Breast epithelium (tissue), 4 donors: ENCODE measurements at regions not wholly inside any gene's neighbourhood (a gene's known extent, or its start where the extent isn't known, plus 50 kb on each side); places are given as distances from the start of the nearest gene placed in this dataset.
A peak's percentile ranks its signal among the peaks of the same experiment; 100 is the strongest.

ENCODE experiments used
- DNase-seq, 2 donors: peaks; one replicate each; pipeline ENCODE4 v3.0.0-alpha.2; 2019; ENCODE audit warnings: low spot score in 2 of 2
- H3K27ac ChIP-seq, 2 donors: fragments of 200-600 bp; sonication (generic) in 1 of 2; one replicate each; pipeline ENCODE4 v1.5.1; 2016 to 2019; ENCODE audit warnings: mild to moderate bottlenecking in 1 of 2
- H3K27me3 ChIP-seq, 2 donors: fragments of 200-600 bp; sonication (generic) in 1 of 2; one replicate each; pipeline versions ENCODE4 v1.5.1 to v1.6.0; 2017 to 2019; ENCODE audit warnings: control low read depth in 1 of 2, mild to moderate bottlenecking in 1 of 2
- H3K36me3 ChIP-seq: fragments of 200-600 bp; one replicate; pipeline ENCODE4 v1.5.1; 2019
- H3K4me1 ChIP-seq, 2 donors: fragments of 200-600 bp; sonication (generic); one replicate each; pipeline ENCODE4 v1.5.1; 2016 to 2019; ENCODE audit warnings: control low read depth in 1 of 2
- H3K4me3 ChIP-seq, 3 donors: fragments of 200-600 bp; sonication (generic); 1 replicate in 2 of 3; 2 replicates in 1 of 3; pipeline ENCODE4 v1.5.1; 2016 to 2019; ENCODE audit warnings: mild to moderate bottlenecking in 3 of 3, moderate library complexity in 2 of 3
- H3K9me3 ChIP-seq, 2 donors: fragments of 200-600 bp; sonication (generic) in 1 of 2; one replicate each; pipeline ENCODE4 v1.5.1; 2016 to 2019; ENCODE audit warnings: control low read depth in 1 of 2
- POLR2A ChIP-seq: fragments of 450-650 bp; IDR thresholded peaks from one replicate; pipeline ENCODE4 v1.6.1; 2016; ENCODE audit warnings: antibody characterized with exemption, mild to moderate bottlenecking, moderate library complexity
- POLR2AphosphoS5 ChIP-seq, 3 donors: sonication (generic); formaldehyde crosslinking; IDR thresholded peaks; one replicate each; pipeline ENCODE4 v1.6.1; 2017; ENCODE audit warnings: antibody characterized with exemption in 3 of 3
- intact Hi-C: fragments of 100-400 bp; cut with DNase I; formaldehyde crosslinking; loops from one replicate; pipeline ENCODE4 v1.15.1; 2023; ENCODE audit warnings: low total_unique reads
- TF ChIP-seq, protein P1 (sequence below), 3 donors: fragments of 450-650 bp; IDR thresholded peaks; one replicate each; pipeline ENCODE4 v1.5.1; 2016 to 2017; ENCODE audit warnings: antibody characterized with exemption in 3 of 3, mild to moderate bottlenecking in 3 of 3, moderate library complexity in 3 of 3

GRCh38 chr6:139603581-139603980 lies 229.1 kb upstream of the CITED2 start:
- H3K4me3 ChIP-seq, result no peak overlapping the region
- no peak for DNase-seq
- H3K9me3 ChIP-seq, result no peaks in the 10 kb centered on the region
- no peaks in the 10 kb centered on the region for H3K27me3 ChIP-seq
- intact Hi-C loops, result no loop called here
- TF ChIP-seq POLR2AphosphoS5 (IDR thresholded peaks at IDR 0.05) (no peak), POLR2A (no peak)
- TF ChIP-seq, protein P1, sequence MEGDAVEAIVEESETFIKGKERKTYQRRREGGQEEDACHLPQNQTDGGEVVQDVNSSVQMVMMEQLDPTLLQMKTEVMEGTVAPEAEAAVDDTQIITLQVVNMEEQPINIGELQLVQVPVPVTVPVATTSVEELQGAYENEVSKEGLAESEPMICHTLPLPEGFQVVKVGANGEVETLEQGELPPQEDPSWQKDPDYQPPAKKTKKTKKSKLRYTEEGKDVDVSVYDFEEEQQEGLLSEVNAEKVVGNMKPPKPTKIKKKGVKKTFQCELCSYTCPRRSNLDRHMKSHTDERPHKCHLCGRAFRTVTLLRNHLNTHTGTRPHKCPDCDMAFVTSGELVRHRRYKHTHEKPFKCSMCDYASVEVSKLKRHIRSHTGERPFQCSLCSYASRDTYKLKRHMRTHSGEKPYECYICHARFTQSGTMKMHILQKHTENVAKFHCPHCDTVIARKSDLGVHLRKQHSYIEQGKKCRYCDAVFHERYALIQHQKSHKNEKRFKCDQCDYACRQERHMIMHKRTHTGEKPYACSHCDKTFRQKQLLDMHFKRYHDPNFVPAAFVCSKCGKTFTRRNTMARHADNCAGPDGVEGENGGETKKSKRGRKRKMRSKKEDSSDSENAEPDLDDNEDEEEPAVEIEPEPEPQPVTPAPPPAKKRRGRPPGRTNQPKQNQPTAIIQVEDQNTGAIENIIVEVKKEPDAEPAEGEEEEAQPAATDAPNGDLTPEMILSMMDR (IDR thresholded peaks at IDR 0.05), result no peak
- no peak overlapping the region for H3K27ac ChIP-seq
- no peaks in the 10 kb centered on the region for H3K36me3 ChIP-seq
- H3K4me1 ChIP-seq, result no peaks in the 10 kb centered on the region

DNA sequence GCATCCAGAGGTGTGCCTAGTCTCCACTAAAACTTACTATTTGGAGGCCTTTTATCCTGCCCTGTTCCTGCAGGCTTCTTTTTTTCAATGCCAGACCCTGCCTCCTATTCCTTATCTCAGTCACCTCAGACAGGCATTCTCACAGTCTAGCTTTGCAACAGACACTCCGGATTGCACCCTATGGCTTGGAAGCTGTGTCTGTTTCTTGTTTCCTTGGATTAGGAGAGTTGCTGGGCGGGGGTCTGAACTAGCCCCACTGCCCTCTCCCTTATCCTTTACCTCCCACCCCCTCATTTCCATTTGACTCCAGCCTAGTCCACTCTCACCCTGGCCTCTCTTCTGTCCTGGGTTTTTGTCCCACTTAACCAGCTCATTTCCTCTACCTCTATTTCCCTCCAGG lies 228.1 kb upstream of the CITED2 start:
- no peaks in the 10 kb centered on the region for H3K36me3 ChIP-seq
- no peaks in the 10 kb centered on the region for H3K27me3 ChIP-seq
- H3K27ac ChIP-seq, result no peak overlapping the region
- DNase-seq, result no peak
- TF ChIP-seq, protein P1 (IDR thresholded peaks at IDR 0.05), result no peak
- TF ChIP-seq POLR2A (no peak), POLR2AphosphoS5 (IDR thresholded peaks at IDR 0.05) (no peak)
- no peaks in the 10 kb centered on the region for H3K9me3 ChIP-seq
- H3K4me3 ChIP-seq, result no peak overlapping the region
- intact Hi-C loops, result no loop called here
- H3K4me1 ChIP-seq, result peaks cover 0 to 7% of the 10 kb centered on the region in 2 donors

DNA sequence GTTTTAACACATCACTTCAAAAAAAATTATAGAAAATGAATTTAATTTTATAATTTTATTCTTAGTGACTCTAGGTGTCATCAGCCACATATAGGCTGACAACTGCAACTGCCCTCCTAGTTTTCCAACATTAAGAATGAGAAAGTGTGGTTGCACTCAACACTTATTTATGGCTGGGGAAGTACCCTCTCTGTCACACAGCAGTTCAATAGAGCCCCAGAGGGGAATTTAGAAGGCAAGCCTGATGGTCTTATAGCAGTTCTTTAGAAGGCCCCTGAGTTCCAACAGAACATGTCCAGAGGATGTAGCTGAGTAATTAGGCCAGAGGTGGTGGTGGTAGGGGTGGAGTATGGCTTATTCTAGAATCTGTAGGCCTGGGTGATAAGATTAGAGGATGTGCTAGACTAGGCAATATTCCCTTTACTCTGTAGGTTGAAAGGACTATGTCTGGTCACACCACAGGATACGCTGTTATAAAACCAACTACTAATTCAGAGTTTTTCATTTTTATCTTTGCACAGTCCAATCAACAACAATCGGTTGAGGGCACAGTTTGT lies 226.5 kb upstream of the CITED2 start:
- TF ChIP-seq, protein P1 (IDR thresholded peaks at IDR 0.05), result no peak
- TF ChIP-seq POLR2A (no peak), POLR2AphosphoS5 (IDR thresholded peaks at IDR 0.05) (no peak)
- no peaks in the 10 kb centered on the region for H3K9me3 ChIP-seq
- no peaks in the 10 kb centered on the region for H3K36me3 ChIP-seq
- no peaks in the 10 kb centered on the region for H3K27me3 ChIP-seq
- intact Hi-C loops, result no loop called here
- peaks cover 0 to 14% of the 10 kb centered on the region in 2 donors for H3K4me1 ChIP-seq
- DNase-seq, result no peak
- no peak overlapping the region for H3K27ac ChIP-seq
- no peak overlapping the region for H3K4me3 ChIP-seq

- intact Hi-C loops, result no loop called here
- peaks cover 0 to 14% of the 10 kb centered on the region in 2 donors for H3K4me1 ChIP-seq
- H3K27ac ChIP-seq, result no peak overlapping the region
- no peaks in the 10 kb centered on the region for H3K9me3 ChIP-seq
- no peak for DNase-seq
- no peaks in the 10 kb centered on the region for H3K36me3 ChIP-seq
- H3K4me3 ChIP-seq, result no peak overlapping the region
- no peaks in the 10 kb centered on the region for H3K27me3 ChIP-seq
- TF ChIP-seq POLR2AphosphoS5 (IDR thresholded peaks at IDR 0.05) (no peak), POLR2A (no peak)
- TF ChIP-seq, protein P1 (IDR thresholded peaks at IDR 0.05), result no peak
Measured at GRCh38 chr6:139600343-139600742, 225.9 kb upstream of the CITED2 start.

DNA sequence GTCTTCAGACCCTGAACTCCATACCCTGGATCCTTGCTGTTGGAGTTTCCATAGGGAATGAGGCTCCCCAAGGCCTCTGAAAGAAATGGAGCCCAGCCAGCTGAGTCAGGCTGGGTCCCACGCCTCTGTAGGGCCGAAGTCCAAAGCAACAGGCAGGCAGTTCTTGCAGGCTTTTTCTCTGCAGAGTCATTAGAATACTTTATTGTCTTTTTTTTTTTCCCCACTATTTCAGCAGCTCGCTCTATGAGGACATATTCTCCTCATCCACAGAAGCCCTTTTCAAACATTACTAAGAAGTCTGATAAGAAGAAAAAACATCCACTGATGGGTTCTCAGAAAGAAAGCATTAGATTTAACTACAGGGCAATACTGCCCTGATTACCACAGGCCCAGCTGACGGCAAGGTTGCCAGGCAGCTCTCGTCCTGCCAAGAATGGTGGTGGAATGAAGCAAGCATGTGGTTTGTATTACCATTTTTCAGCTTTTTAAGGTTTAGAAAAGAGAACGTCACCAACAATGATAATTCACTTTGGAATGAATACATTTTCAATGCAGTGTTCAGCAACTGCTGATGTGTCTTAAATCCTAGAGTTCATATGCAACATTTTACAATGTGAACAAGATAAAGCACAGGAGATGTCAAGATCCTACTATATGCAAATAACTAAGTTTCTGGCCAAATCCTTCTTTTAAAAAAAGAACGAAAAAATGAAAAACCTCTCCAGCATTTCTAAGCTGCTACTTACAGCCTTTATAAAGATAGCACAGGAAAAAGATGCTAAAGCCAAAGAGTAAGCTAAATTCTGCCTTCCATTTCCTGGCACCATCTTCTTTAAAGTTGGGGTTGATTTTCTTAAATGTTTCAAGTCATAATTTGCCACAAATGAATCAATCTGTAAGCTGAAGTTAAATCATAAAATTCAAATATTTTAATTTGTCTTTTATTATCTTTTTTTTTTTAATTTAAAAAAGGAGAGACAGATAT lies 223.6 kb upstream of the CITED2 start:
- H3K9me3 ChIP-seq, result no peaks in the 10 kb centered on the region
- H3K27ac ChIP-seq, result peak overlapping the region; percentile 76 to 86
- no peak overlapping the region for H3K4me3 ChIP-seq
- no peaks in the 10 kb centered on the region for H3K36me3 ChIP-seq
- H3K4me1 ChIP-seq, result peaks cover 0 to 14% of the 10 kb centered on the region in 2 donors
- no peaks in the 10 kb centered on the region for H3K27me3 ChIP-seq
- intact Hi-C loops, result no loop called here
- TF ChIP-seq POLR2A (no peak), POLR2AphosphoS5 (IDR thresholded peaks at IDR 0.05) (peak; percentile 13 to 76 (median 59))
- DNase-seq, result peak in 1 of 2 donors; percentile 79
